Osteoblast (primary cell): ENCODE measurements at regions not wholly inside any gene's neighbourhood (a gene's known extent, or its start where the extent isn't known, plus 50 kb on each side); places are given as distances from the start of the nearest gene placed in this dataset.

Source experiments
- DNase-seq: peaks from one replicate; pipeline ENCODE4 v3.0.0; 2011; ENCODE audit warnings: low spot score, mixed read lengths; ENCODE audit not compliant: insufficient read length; ENCODE audit errors: missing footprints
- H2AFZ ChIP-seq: 2 replicates; pipeline ENCODE4 v1.6.0; 2011; ENCODE audit warnings: mild to moderate bottlenecking, low read length
- H3K27ac ChIP-seq: 2 replicates; pipeline ENCODE4 v1.5.1; 2011; ENCODE audit warnings: mild to moderate bottlenecking, low read depth, low read length, moderate library complexity
- H3K27me3 ChIP-seq: 2 replicates; pipeline ENCODE4 v1.6.0; 2012; ENCODE audit warnings: mild to moderate bottlenecking, control low read depth, inconsistent platforms, low read length, moderate library complexity; ENCODE audit not compliant: insufficient read depth
- H3K36me3 ChIP-seq: 2 replicates; pipeline ENCODE4 v1.5.1; 2011; ENCODE audit warnings: mild to moderate bottlenecking, low read length, control low read depth, moderate library complexity; ENCODE audit not compliant: insufficient read depth
- H3K4me1 ChIP-seq: 2 replicates; pipeline ENCODE4 v1.5.1; 2011; ENCODE audit warnings: mild to moderate bottlenecking, low read length, control low read depth, moderate library complexity; ENCODE audit not compliant: insufficient read depth
- H3K4me2 ChIP-seq: 2 replicates; pipeline ENCODE4 v1.6.0; 2011; ENCODE audit warnings: mild to moderate bottlenecking, low read length; ENCODE audit not compliant: insufficient read depth
- H3K4me3 ChIP-seq: fragments of 200-600 bp; sonication (generic); 3 replicates; pipeline ENCODE4 v1.5.1; 2012; ENCODE audit warnings: mild to moderate bottlenecking, low read length, inconsistent platforms; ENCODE audit not compliant: insufficient read depth
- H3K79me2 ChIP-seq: 2 replicates; pipeline ENCODE4 v1.6.0; 2012; ENCODE audit warnings: mild to moderate bottlenecking, low read length, control low read depth, inconsistent platforms; ENCODE audit not compliant: insufficient read depth
- H3K9me3 ChIP-seq: 2 replicates; pipeline ENCODE4 v1.5.1; 2011; ENCODE audit warnings: low read depth, low read length, control low read depth
- H4K20me1 ChIP-seq: 2 replicates; pipeline ENCODE4 v1.6.0; 2012; ENCODE audit warnings: mild to moderate bottlenecking, low read length, control low read depth; ENCODE audit not compliant: insufficient read depth
- TF ChIP-seq, protein P1 (sequence below): IDR thresholded peaks from 2 replicates; pipeline ENCODE4 v1.5.1; 2011; ENCODE audit warnings: mild to moderate bottlenecking, low read depth, low read length, moderate library complexity; ENCODE audit errors: extremely low read depth

DNA sequence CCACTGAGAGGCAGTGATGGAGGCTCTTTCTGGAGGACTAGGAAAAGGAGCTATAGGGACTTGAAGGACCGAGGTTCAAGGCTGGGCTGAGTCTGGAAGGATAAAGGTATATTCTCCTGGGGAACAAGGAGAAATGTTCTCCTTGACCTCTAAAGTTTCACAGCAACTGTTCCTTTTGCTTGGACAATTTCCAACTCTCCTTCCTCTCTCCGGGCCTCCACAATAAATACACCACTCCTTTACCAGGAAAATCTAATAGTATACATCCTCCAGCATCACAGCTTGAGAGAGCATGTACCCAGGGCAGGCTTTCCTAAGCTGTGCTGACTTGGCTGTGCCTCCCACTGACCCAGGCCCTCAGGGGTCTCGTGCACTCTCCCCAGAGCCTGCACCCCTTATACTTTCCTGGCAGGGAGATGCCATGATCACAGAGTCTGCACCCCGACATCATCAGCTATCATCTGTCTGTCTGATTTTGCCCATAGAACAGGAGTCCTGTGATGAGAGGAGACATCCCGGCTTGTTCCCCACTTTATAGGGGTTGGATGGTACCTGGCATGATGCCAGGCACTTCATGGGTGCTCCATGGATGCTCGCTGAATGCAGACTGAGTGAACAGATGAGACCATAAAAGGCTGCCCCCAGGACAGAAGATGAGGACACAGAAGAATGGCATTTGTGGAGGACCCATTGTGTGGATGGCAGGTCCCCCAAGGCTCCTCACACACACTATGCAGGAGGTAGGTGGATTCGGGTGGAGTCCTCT lies 582.6 kb upstream of the CDH5 start:
- Histone ChIP-seq H3K9me3 (no peaks in the 10 kb centered on the region), H3K36me3 (no peaks in the 10 kb centered on the region), H3K79me2 (no peaks in the 10 kb centered on the region), H3K4me1 (peaks cover 20% of the 10 kb centered on the region), H2AFZ (no peak overlapping the region), H3K4me3 (no peak overlapping the region), H4K20me1 (no peaks in the 10 kb centered on the region), H3K4me2 (no peak overlapping the region), H3K27me3 (no peaks in the 10 kb centered on the region), H3K27ac (no peak overlapping the region)
- TF ChIP-seq, protein P1, sequence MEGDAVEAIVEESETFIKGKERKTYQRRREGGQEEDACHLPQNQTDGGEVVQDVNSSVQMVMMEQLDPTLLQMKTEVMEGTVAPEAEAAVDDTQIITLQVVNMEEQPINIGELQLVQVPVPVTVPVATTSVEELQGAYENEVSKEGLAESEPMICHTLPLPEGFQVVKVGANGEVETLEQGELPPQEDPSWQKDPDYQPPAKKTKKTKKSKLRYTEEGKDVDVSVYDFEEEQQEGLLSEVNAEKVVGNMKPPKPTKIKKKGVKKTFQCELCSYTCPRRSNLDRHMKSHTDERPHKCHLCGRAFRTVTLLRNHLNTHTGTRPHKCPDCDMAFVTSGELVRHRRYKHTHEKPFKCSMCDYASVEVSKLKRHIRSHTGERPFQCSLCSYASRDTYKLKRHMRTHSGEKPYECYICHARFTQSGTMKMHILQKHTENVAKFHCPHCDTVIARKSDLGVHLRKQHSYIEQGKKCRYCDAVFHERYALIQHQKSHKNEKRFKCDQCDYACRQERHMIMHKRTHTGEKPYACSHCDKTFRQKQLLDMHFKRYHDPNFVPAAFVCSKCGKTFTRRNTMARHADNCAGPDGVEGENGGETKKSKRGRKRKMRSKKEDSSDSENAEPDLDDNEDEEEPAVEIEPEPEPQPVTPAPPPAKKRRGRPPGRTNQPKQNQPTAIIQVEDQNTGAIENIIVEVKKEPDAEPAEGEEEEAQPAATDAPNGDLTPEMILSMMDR, result no peak
- DNase-seq, result no peak

DNA sequence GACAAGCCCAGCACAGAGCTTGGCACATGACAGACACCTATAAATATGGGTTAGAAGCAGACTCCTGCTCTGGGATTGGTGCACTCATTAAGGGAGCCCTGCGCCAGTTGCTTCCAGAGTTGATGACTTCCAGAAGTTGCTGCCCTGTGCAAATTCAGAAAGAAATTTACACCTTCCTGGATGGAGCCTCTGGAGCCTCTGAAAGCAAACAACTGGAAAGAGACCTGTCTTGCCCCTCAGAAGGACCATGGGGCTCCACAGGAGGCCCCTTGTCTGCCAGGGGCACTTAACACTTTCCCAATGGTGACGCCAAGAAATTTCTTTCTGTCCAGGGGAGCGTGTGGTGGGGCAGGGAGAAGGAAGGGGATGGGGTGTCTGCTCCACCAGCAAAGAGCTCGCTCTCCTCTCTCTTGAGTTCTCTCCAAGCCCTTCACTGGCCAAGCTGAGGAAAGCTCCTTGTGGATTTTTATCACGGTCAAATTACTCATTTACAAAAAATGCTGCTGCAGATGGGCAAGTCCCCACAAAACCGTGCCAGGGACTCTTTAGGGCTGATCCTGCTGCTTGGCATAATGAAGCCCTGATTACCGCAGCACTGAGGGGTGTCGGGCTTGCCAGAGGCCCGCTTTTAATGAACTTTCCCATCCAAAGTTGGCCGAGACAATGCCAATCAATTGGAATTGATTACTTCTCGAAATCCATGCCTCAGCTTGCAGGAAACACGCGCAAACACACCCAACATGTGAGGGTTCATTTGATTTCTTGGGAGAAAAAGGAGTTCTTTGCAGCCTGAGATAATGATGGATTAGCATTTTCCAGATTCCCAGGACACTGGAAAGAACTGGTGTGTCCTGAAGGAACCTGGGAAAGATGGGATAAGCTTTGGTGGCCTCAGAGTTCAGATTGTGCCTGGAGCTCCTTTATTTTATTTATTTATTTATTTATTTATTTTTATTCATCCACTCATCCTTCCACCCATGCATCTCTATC lies 583.6 kb upstream of the CDH5 start:
- peak overlapping the region; percentile 64 for H2AFZ ChIP-seq
- H3K36me3 ChIP-seq, result no peaks in the 10 kb centered on the region
- no peaks in the 10 kb centered on the region for H3K27me3 ChIP-seq
- H4K20me1 ChIP-seq, result no peaks in the 10 kb centered on the region
- peaks cover 20% of the 10 kb centered on the region for H3K4me1 ChIP-seq
- no peaks in the 10 kb centered on the region for H3K79me2 ChIP-seq
- peak overlapping the region; percentile 36 for H3K27ac ChIP-seq
- peak overlapping the region; percentile 61 for H3K4me2 ChIP-seq
- TF ChIP-seq, protein P1, result no peak
- DNase-seq, result peak; percentile 93
- no peaks in the 10 kb centered on the region for H3K9me3 ChIP-seq
- peak overlapping the region; percentile 22 for H3K4me3 ChIP-seq

DNA sequence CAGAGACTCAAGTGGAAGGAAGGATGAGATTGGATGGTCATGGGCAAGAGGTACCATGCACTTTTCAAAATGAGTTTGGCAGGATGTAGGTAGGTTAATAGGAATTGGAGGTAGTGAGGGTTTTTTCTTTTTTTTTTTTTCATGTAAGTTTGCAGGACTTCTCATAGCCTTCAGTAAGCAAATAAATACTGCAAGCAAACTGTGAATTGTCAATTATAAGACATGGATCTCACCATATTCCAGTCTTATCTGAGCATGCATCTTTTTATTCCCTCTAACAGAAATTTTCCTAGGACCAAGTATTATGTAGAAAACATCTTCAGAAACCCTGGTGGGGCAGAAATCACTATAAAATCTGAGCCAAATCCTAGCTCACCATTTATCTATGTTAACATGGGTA lies 584.6 kb upstream of the CDH5 start:
- DNase-seq, result no peak
- no peak overlapping the region for H2AFZ ChIP-seq
- TF ChIP-seq, protein P1, result no peak
- H3K4me3 ChIP-seq, result no peak overlapping the region
- peak overlapping the region; percentile 38 for H3K4me2 ChIP-seq
- H3K9me3 ChIP-seq, result no peaks in the 10 kb centered on the region
- no peaks in the 10 kb centered on the region for H3K36me3 ChIP-seq
- no peaks in the 10 kb centered on the region for H3K27me3 ChIP-seq
- no peak overlapping the region for H3K27ac ChIP-seq
- peaks cover 20% of the 10 kb centered on the region for H3K4me1 ChIP-seq
- H3K79me2 ChIP-seq, result no peaks in the 10 kb centered on the region
- no peaks in the 10 kb centered on the region for H4K20me1 ChIP-seq

DNA sequence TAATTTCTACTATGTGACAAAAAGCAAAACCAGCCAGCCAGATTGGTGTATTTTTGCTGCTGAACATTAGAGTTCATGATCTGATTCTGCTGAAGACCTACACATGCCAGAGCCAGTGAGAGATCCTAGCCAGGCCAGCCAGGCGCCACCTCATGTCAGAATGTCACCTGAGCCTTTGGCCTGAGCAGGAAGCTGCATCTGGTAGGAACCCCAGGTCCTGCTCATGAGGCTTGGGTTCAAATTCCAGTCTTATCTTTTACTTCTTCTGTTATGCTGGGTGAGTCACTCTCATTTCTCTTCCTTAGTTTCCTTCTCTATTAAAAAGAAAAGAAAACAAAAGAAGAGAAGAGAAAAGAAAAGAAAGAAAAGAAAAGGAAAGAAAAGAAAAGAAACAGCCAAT lies 585.1 kb upstream of the CDH5 start:
- H3K4me2 ChIP-seq, result peak overlapping the region; percentile 38
- DNase-seq, result no peak
- H4K20me1 ChIP-seq, result no peaks in the 10 kb centered on the region
- H3K36me3 ChIP-seq, result no peaks in the 10 kb centered on the region
- H3K4me1 ChIP-seq, result peaks cover 20% of the 10 kb centered on the region
- H3K79me2 ChIP-seq, result no peaks in the 10 kb centered on the region
- no peak overlapping the region for H3K4me3 ChIP-seq
- TF ChIP-seq, protein P1, result no peak
- no peaks in the 10 kb centered on the region for H3K9me3 ChIP-seq
- H2AFZ ChIP-seq, result no peak overlapping the region
- no peak overlapping the region for H3K27ac ChIP-seq
- H3K27me3 ChIP-seq, result no peaks in the 10 kb centered on the region
